ENCODE measurements at regions not wholly inside any gene's neighbourhood (a gene's known extent, or its start where the extent isn't known, plus 50 kb on each side); places are given as distances from the start of the nearest gene placed in this dataset.

GRCh38 chr21:38556390-38556789 is 58.1 kb upstream of the ERG start:
- DNase-seq (ENCODE audit: low read depth) = no peak
- no peak overlapping the region for H3K4me3 ChIP-seq (ENCODE audit: low read depth, low read length)
- TF ChIP-seq MYC (IDR thresholded peaks at IDR 0.05; ENCODE audit: low read depth, low read length) = no peak
- no peak for TF ChIP-seq POLR2A (IDR thresholded peaks at IDR 0.05; ENCODE audit: extremely low read depth, insufficient read length)
- TF ChIP-seq, protein P1, sequence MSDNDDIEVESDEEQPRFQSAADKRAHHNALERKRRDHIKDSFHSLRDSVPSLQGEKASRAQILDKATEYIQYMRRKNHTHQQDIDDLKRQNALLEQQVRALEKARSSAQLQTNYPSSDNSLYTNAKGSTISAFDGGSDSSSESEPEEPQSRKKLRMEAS (IDR thresholded peaks at IDR 0.05; ENCODE audit: low read depth, low read length) = no peak
- no peak for TF ChIP-seq CTCF (IDR thresholded peaks at IDR 0.05; ENCODE audit: low read depth, low read length)

DNA sequence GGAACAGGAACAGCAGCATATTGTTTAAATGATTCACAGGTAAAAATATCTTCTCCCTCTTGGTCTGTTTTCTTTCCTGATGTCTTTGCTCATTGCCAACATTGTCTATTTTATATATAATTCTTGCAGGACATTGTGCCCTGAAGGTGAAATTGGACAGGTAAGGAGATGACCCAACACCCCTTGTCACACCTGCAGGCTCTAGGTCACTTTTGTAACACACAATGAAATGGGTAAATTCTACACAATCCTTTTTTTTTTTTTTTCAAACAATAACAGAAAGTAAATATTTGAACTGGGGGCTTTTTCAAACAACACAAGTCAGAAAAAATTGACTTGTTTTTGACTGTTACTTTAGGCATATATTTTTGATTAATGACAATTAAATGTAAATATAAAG is 62.9 kb upstream of the ERG start:
- no peak for TF ChIP-seq CTCF (IDR thresholded peaks at IDR 0.05; ENCODE audit: low read depth, low read length)
- TF ChIP-seq, protein P1 (IDR thresholded peaks at IDR 0.05; ENCODE audit: low read depth, low read length) = no peak
- no peak for TF ChIP-seq POLR2A (IDR thresholded peaks at IDR 0.05; ENCODE audit: extremely low read depth, insufficient read length)
- TF ChIP-seq MYC (IDR thresholded peaks at IDR 0.05; ENCODE audit: low read depth, low read length) = no peak
- H3K4me3 ChIP-seq (ENCODE audit: low read depth, low read length) = no peak overlapping the region
- no peak for DNase-seq (ENCODE audit: low read depth)

DNA sequence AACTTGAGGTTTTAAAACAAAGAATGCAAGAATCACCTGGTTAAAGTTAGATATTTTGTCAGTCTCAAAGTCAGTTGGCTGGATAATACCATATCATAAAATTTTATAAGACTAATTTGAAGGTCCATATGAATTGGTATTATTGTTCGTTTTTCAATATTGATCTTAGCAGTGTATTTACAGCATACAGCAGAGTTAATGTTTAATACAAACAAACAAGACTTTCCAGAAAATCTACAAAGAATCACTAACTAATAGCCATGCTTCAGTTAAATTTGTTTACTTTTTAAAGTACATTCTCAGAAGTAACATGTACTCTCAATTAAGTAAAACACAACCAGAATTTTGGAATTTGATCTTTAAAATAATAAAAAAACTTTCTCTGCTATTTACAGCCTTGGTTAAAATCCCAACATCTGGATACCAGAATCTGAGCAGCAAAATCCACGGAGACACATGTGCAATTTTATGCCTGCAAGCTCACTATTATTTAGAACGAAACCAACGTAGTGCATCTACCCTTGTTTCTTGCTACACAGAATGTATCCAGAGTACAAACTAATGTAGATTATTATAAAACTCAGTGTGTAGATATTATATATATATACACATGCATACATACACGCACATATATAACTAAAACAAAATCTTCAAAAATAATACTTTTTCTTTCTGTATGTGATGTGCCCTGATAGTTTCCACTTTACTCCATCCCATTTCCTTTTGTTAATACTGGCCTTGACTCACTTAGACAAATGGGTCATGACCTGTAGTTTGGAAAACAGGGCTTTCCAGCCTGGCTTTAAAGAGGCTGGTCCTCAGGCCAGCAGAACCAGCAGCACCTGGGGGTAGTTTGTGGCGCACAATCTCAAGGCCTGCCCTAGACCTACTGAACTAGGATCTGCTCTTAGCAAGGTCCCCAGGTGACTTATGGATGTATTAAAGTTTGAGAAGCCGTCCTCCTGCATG is 63.6 kb upstream of the ERG start:
- TF ChIP-seq CTCF (IDR thresholded peaks at IDR 0.05; ENCODE audit: low read depth, low read length) (no peak), POLR2A (IDR thresholded peaks at IDR 0.05; ENCODE audit: extremely low read depth, insufficient read length) (no peak), MYC (IDR thresholded peaks at IDR 0.05; ENCODE audit: low read depth, low read length) (no peak)
- TF ChIP-seq, protein P1 (IDR thresholded peaks at IDR 0.05; ENCODE audit: low read depth, low read length) = no peak
- no peak overlapping the region for H3K4me3 ChIP-seq (ENCODE audit: low read depth, low read length)
- no peak for DNase-seq (ENCODE audit: low read depth)

- TF ChIP-seq CTCF (IDR thresholded peaks at IDR 0.05; ENCODE audit: low read depth, low read length) (no peak), MYC (IDR thresholded peaks at IDR 0.05; ENCODE audit: low read depth, low read length) (no peak)
- no peak for DNase-seq (ENCODE audit: low read depth)
- no peak overlapping the region for H3K4me3 ChIP-seq (ENCODE audit: low read depth, low read length)
Measured at GRCh38 chr21:38567335-38567969, 69.2 kb upstream of the ERG start.

DNA sequence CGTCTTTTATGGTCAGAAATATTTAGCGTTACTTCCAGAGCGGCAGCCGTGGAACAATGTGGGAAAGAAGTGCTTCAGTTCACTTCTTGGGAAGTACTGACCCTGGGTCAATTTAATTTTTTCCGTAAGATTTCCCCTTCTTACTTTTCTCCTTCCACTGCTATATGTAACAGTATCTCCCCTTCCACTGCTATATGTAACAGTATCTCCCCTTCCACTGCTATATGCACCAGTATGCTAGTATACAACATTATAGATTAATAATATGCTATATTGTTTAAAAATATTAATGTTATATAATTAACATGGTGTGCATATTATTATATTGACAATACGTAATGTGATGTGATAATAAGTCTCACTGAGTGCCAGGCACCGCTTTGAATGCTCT is 69.7 kb upstream of the ERG start:
- DNase-seq (ENCODE audit: low read depth) = no peak
- no peak overlapping the region for H3K4me3 ChIP-seq (ENCODE audit: low read depth, low read length)
- no peak for TF ChIP-seq CTCF (IDR thresholded peaks at IDR 0.05; ENCODE audit: low read depth, low read length)
